ENCODE measurements at regions not wholly inside any gene's neighbourhood (a gene's known extent, or its start where the extent isn't known, plus 50 kb on each side); places are given as distances from the start of the nearest gene placed in this dataset.

DNA sequence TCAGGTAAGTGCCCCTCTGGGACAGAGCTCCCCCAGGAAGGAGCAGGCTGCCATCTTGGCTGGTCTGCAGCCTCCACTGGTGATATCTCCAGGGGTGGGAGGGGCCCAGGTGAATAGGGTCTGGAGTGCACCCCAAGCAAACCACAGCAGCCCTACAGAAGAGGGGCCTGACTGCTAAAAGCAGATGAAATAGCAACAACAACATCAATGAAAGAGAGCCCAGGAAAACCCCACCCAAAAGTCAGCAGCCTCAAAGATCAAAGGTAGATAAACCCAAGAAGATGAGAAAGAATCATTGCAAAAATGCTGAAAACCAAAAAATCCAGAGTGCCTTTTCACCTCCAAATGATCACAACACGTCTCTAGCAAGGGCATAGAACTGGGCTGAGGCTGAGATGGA is 92.5 kb upstream of the PAGE3 start:
- no peak overlapping the region for H3K4me2 ChIP-seq (ENCODE audit: low read length)
- DNase-seq (ENCODE audit: low read depth, low spot score) (no peak), ATAC-seq (no peak)
- TF ChIP-seq POLR2AphosphoS5 (IDR thresholded peaks at IDR 0.05; ENCODE audit: low read depth, low read length) (no peak), SP1 (IDR thresholded peaks at IDR 0.05; ENCODE audit: low read depth) (no peak), EZH2phosphoT487 (IDR thresholded peaks at IDR 0.05; ENCODE audit: borderline replicate concordance) (no peak), JUND (IDR thresholded peaks at IDR 0.05) (no peak), RAD21 (IDR thresholded peaks at IDR 0.05; ENCODE audit: low read depth) (no peak), CTCF (IDR thresholded peaks at IDR 0.05 in 2 of 3, conservative IDR thresholded peaks at IDR 0.05 in 1 of 3; ENCODE audit: borderline replicate concordance in 1 of 3, insufficient read depth in 1 of 3, low read depth in 2 of 3, low read length in 2 of 3) (no peak), ATF3 (IDR thresholded peaks at IDR 0.05) (no peak), EGR1 (IDR thresholded peaks at IDR 0.05; ENCODE audit: low read depth) (no peak), SRF (IDR thresholded peaks at IDR 0.05; ENCODE audit: low read depth) (no peak), SIN3A (IDR thresholded peaks at IDR 0.05; ENCODE audit: low read depth) (no peak), TCF7L2 (IDR thresholded peaks at IDR 0.05; ENCODE audit: borderline replicate concordance, extremely low read depth, insufficient read depth, insufficient read length) (no peak), MAX (IDR thresholded peaks at IDR 0.05) (no peak), YY1 (IDR thresholded peaks at IDR 0.05; ENCODE audit: extremely low read depth, insufficient replicate concordance, low read depth, low read length) (no peak), ZFX (IDR thresholded peaks at IDR 0.05) (no peak), ELF1 (IDR thresholded peaks at IDR 0.05; ENCODE audit: borderline replicate concordance, low read depth) (no peak), POLR2A (IDR thresholded peaks at IDR 0.05; ENCODE audit: borderline replicate concordance, extremely low read depth, insufficient read depth, insufficient read length) (no peak), EZH2 (IDR thresholded peaks at IDR 0.05) (no peak)
- H3K27ac ChIP-seq (ENCODE audit: low read depth, low read length) = no peak overlapping the region
- H3K27me3 ChIP-seq (ENCODE audit: insufficient read depth, low read length) = 0 out of 2 replicates have a peak, but pooled peaks cover 3% of the 10 kb centered on the region
- no peaks in the 10 kb centered on the region for H3K9me2 ChIP-seq (ENCODE audit: insufficient read depth)
- no peaks in the 10 kb centered on the region for H3K4me1 ChIP-seq (ENCODE audit: control insufficient read depth in 1 of 2, insufficient read depth in 2 of 2, low read length in 2 of 2)
- H4K20me1 ChIP-seq (ENCODE audit: insufficient read depth) = no peaks in the 10 kb centered on the region
- no peak overlapping the region for H3K4me3 ChIP-seq (replicated peaks in 1 of 2; ENCODE audit: low read depth in 1 of 2, low read length in 2 of 2)
- no peaks in the 10 kb centered on the region for H3K79me2 ChIP-seq (ENCODE audit: insufficient read depth, low read length)
- H2AFZ ChIP-seq (ENCODE audit: low read depth, low read length, poor library complexity, severe bottlenecking) = no peak overlapping the region
- no peak overlapping the region for H3K9ac ChIP-seq (ENCODE audit: low read length)
- POLR2A ChIA-PET = no interaction called here
- intact Hi-C loops (cut with micrococcal nuclease) = no loop called here
- no peaks in the 10 kb centered on the region for H3K36me3 ChIP-seq (ENCODE audit: control insufficient read depth in 1 of 2, insufficient read depth in 2 of 2, low read length in 2 of 2)
- no TSS peak for BruUV-seq (replicated peaks)
- no peaks in the 10 kb centered on the region for H3K9me3 ChIP-seq (ENCODE audit: control insufficient read depth in 1 of 2, insufficient read depth in 1 of 2, low read depth in 1 of 2, low read length in 2 of 2)
- RAD21 ChIA-PET (ENCODE audit: low non-redundant PET in 1 of 2, low total read pairs in 2 of 2, uncharacterized antibody in 2 of 2, unreplicated experiment in 2 of 2) = no interaction called here
- CTCF ChIA-PET = no interaction called here

Measured in HCT116 (cell line).